SK-N-SH (cell line): ENCODE measurements at regions not wholly inside any gene's neighbourhood (a gene's known extent, or its start where the extent isn't known, plus 50 kb on each side); places are given as distances from the start of the nearest gene placed in this dataset.
A peak's percentile ranks its signal among the peaks of the same experiment; 100 is the strongest.

ENCODE experiments used
- CHD2 ChIP-seq: fragments of 150-350 bp; IDR thresholded peaks from 2 replicates; pipeline ENCODE4 v1.6.1; 2018; ENCODE audit warnings: low read length; ENCODE audit not compliant: partially characterized antibody
- EP300 ChIP-seq, 2 experiments: IDR thresholded peaks; 2 replicates each; pipeline versions ENCODE4 v1.4.0 to v1.6.1; 2012; ENCODE audit warnings: borderline replicate concordance in 1 of 2, low read depth in 1 of 2, low read length in 1 of 2
- EZH2phosphoT487 ChIP-seq: fragments of 200-600 bp; sonication (generic); IDR thresholded peaks from 2 replicates; pipeline ENCODE4 v1.6.1; 2017; ENCODE audit warnings: low read depth, mixed run types, mild to moderate bottlenecking, antibody characterized with exemption, moderate library complexity, borderline replicate concordance
- FOSL2 ChIP-seq: IDR thresholded peaks from 2 replicates; pipeline ENCODE4 v1.4.0; 2012; ENCODE audit warnings: low read depth, mild to moderate bottlenecking, moderate library complexity, borderline replicate concordance
- FOXM1 ChIP-seq: IDR thresholded peaks from 2 replicates; pipeline ENCODE4 v1.4.0; 2012; ENCODE audit warnings: low read depth, mild to moderate bottlenecking
- GABPA ChIP-seq: IDR thresholded peaks from 2 replicates; pipeline ENCODE4 v1.4.0; 2012; ENCODE audit warnings: low read depth, mild to moderate bottlenecking
- GATA2 ChIP-seq: sonication (generic); formaldehyde crosslinking; IDR thresholded peaks from 2 replicates; pipeline ENCODE4 v1.5.0; 2020; ENCODE audit warnings: mild to moderate bottlenecking, missing genetic modification reagents
- JUND ChIP-seq: IDR thresholded peaks from 2 replicates; pipeline ENCODE4 v1.4.0; 2012
- RCOR1 ChIP-seq: fragments of 150-350 bp; IDR thresholded peaks from 2 replicates; pipeline ENCODE4 v1.6.1; 2017; ENCODE audit warnings: antibody characterized with exemption, low read length
- REST ChIP-seq: IDR thresholded peaks from 2 replicates; pipeline ENCODE4 v1.6.1; 2012; ENCODE audit warnings: mild to moderate bottlenecking, low read depth, low read length, moderate library complexity
- RFX5 ChIP-seq: IDR thresholded peaks from 2 replicates; pipeline ENCODE4 v1.6.1; 2012; ENCODE audit warnings: mild to moderate bottlenecking, improper control_type of control experiment, low read length
- RXRA ChIP-seq: IDR thresholded peaks from 2 replicates; pipeline ENCODE4 v1.4.0; 2012; ENCODE audit warnings: low read depth, mild to moderate bottlenecking, borderline replicate concordance
- SMC3 ChIP-seq: IDR thresholded peaks from 2 replicates; pipeline ENCODE4 v1.6.1; 2012; ENCODE audit warnings: low read depth, low read length, improper control_type of control experiment
- TEAD4 ChIP-seq: IDR thresholded peaks from 2 replicates; pipeline ENCODE4 v1.4.0; 2012; ENCODE audit warnings: mild to moderate bottlenecking, borderline replicate concordance; ENCODE audit not compliant: insufficient read depth
- USF1 ChIP-seq: IDR thresholded peaks from 2 replicates; pipeline ENCODE4 v1.4.0; 2012; ENCODE audit warnings: low read depth, borderline replicate concordance
- YY1 ChIP-seq: IDR thresholded peaks from 2 replicates; pipeline ENCODE4 v1.4.0; 2012; ENCODE audit warnings: low read depth, mild to moderate bottlenecking
- ZBTB33 ChIP-seq: IDR thresholded peaks from 2 replicates; pipeline ENCODE4 v1.4.0; 2012; ENCODE audit warnings: low read depth, borderline replicate concordance

- peak; percentile 38; the same call in 1 of the 2 replicates for TF ChIP-seq FOSL2
- no peak for TF ChIP-seq RCOR1
- no peak for TF ChIP-seq GATA2 (CRISPR knock-in tag)
- peak; percentile 41; the same call in 1 of the 2 replicates for TF ChIP-seq YY1
- TF ChIP-seq CHD2 = no peak
- no peak for TF ChIP-seq SMC3
- peak; percentile 74 for TF ChIP-seq JUND
- TF ChIP-seq RXRA = no peak
- TF ChIP-seq RFX5 = no peak
- no peak for TF ChIP-seq ZBTB33
- no peak for TF ChIP-seq EZH2phosphoT487
- no peak; the same call in 1 of the 2 replicates for TF ChIP-seq FOXM1
- 0 out of 2 replicates have a peak, but pooled peaks have one; percentile 11 for TF ChIP-seq GABPA
- peak; percentile 65; the same call in 1 of the 2 replicates for TF ChIP-seq TEAD4
- TF ChIP-seq EP300 (IDR thresholded peaks at IDR 0.05; ENCODE audit: borderline replicate concordance in 1 of 2, low read depth in 1 of 2, low read length in 1 of 2) = peak in 1 of 2 experiments; percentile 60; a peak in 1 of 4 replicates
- no peak for TF ChIP-seq REST
- no peak for TF ChIP-seq USF1
- TF ChIP-seq, all 33 proteins: peak for 11
Measured at GRCh38 chr14:85416771-85417170, 113.2 kb upstream of the FLRT2 start (continued).
